C4-2B (cell line): ENCODE measurements at regions not wholly inside any gene's neighbourhood (a gene's known extent, or its start where the extent isn't known, plus 50 kb on each side); places are given as distances from the start of the nearest gene placed in this dataset.

Source experiments
- H3K27ac ChIP-seq: fragments of 450-650 bp; 2 replicates; pipeline ENCODE4 v1.5.1; 2017
- TF ChIP-seq, protein P1 (sequence below): fragments of 450-650 bp; conservative IDR thresholded peaks from 2 replicates; pipeline ENCODE4 v1.5.1; 2017; ENCODE audit warnings: mild to moderate bottlenecking

DNA sequence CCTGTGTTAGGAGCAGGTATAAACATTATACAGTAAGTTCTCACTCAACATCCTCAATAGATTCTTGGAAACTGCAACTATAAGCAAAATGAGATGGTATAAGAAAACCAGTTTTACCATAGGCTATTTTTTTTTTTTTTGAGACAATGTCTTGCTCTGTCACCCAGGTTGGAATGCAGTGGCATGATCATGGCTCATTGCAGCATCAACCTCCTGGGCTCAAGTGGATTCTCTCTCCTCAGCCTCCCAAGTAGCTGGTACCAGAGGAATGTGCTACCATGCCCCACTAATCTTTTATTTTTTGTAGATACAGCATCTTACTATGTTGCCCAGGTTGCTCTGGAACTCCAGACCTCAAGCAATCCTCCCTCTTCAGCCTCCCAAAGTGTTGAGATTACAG, 50.1 kb upstream of the ADRB2 start:
- no peak overlapping the region for H3K27ac ChIP-seq

More for the DNA sequence above, 50.1 kb upstream of the ADRB2 start:
- TF ChIP-seq, protein P1, sequence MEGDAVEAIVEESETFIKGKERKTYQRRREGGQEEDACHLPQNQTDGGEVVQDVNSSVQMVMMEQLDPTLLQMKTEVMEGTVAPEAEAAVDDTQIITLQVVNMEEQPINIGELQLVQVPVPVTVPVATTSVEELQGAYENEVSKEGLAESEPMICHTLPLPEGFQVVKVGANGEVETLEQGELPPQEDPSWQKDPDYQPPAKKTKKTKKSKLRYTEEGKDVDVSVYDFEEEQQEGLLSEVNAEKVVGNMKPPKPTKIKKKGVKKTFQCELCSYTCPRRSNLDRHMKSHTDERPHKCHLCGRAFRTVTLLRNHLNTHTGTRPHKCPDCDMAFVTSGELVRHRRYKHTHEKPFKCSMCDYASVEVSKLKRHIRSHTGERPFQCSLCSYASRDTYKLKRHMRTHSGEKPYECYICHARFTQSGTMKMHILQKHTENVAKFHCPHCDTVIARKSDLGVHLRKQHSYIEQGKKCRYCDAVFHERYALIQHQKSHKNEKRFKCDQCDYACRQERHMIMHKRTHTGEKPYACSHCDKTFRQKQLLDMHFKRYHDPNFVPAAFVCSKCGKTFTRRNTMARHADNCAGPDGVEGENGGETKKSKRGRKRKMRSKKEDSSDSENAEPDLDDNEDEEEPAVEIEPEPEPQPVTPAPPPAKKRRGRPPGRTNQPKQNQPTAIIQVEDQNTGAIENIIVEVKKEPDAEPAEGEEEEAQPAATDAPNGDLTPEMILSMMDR = no peak
